Activated CD4-positive, alpha-beta T cell treated with anti-CD3 and anti-CD28 coated beads, Interleukin-2, Interleukin-6, amounts not matched to agents 100 ng/mL and 50 ng/mL, durations not matched to agents 16 hours and 8 hours (primary cell): ENCODE measurements at regions not wholly inside any gene's neighbourhood (a gene's known extent, or its start where the extent isn't known, plus 50 kb on each side); places are given as distances from the start of the nearest gene placed in this dataset.

Experiments used
- DNase-seq: peaks from one replicate; pipeline ENCODE4 v3.0.0-alpha.2; 2020

- DNase-seq = no peak
Measured at GRCh38 chr10:78903341-78903940, 165.3 kb upstream of the ZMIZ1 start.

- DNase-seq = no peak
Measured at GRCh38 chr10:78904196-78904595, 164.6 kb upstream of the ZMIZ1 start.

- DNase-seq = no peak
Measured at GRCh38 chr10:78905015-78905956, 163.5 kb upstream of the ZMIZ1 start.

- DNase-seq = no peak
Measured at GRCh38 chr10:78905957-78906308, 162.8 kb upstream of the ZMIZ1 start.

- DNase-seq = no peak
Measured at GRCh38 chr10:78906734-78907390, 161.9 kb upstream of the ZMIZ1 start.

GRCh38 chr10:78907551-78908211, 161.1 kb upstream of the ZMIZ1 start:
- DNase-seq = no peak

GRCh38 chr10:78909221-78909620, 159.5 kb upstream of the ZMIZ1 start:
- no peak for DNase-seq

GRCh38 chr10:78910021-78910420, 158.7 kb upstream of the ZMIZ1 start:
- DNase-seq = no peak

- no peak for DNase-seq
Measured at GRCh38 chr10:78910476-78910875, 158.3 kb upstream of the ZMIZ1 start.

- DNase-seq = no peak
Measured at GRCh38 chr10:78910886-78911285, 157.9 kb upstream of the ZMIZ1 start.

GRCh38 chr10:78911533-78912340, 157.0 kb upstream of the ZMIZ1 start:
- no peak for DNase-seq

GRCh38 chr10:78912361-78913218, 156.2 kb upstream of the ZMIZ1 start:
- DNase-seq = no peak

- DNase-seq = no peak
Measured at GRCh38 chr10:78913219-78914059, 155.3 kb upstream of the ZMIZ1 start.

- DNase-seq = no peak
Measured at GRCh38 chr10:78914060-78914378, 154.7 kb upstream of the ZMIZ1 start.

GRCh38 chr10:78914502-78915189, 154.1 kb upstream of the ZMIZ1 start:
- DNase-seq = no peak

GRCh38 chr10:78915190-78915518, 153.6 kb upstream of the ZMIZ1 start:
- no peak for DNase-seq

- no peak for DNase-seq
Measured at GRCh38 chr10:78916227-78916626, 152.5 kb upstream of the ZMIZ1 start.

GRCh38 chr10:78919181-78919966, 149.4 kb upstream of the ZMIZ1 start:
- no peak for DNase-seq

- no peak for DNase-seq
Measured at GRCh38 chr10:78920011-78920410, 148.8 kb upstream of the ZMIZ1 start.
